DOHH2 (cell line): ENCODE measurements at regions not wholly inside any gene's neighbourhood (a gene's known extent, or its start where the extent isn't known, plus 50 kb on each side); places are given as distances from the start of the nearest gene placed in this dataset.

Experiments used
- H3F3A ChIP-seq: fragments of 200-600 bp; sonication (generic), shearing (Covaris generic); 2 replicates; pipeline ENCODE4 v1.6.0; 2016; ENCODE audit warnings: antibody characterized with exemption, mild to moderate bottlenecking; ENCODE audit not compliant: control insufficient read depth, insufficient read depth
- H3K27ac ChIP-seq: fragments of 200-600 bp; sonication (generic); 2 replicates; pipeline ENCODE4 v1.5.1; 2014; ENCODE audit warnings: low read depth, mild to moderate bottlenecking, low read length, moderate library complexity
- H3K27me3 ChIP-seq: fragments of 200-600 bp; sonication (generic); 2 replicates; pipeline ENCODE4 v1.6.1; 2014; ENCODE audit warnings: mild to moderate bottlenecking, low read length, mixed read lengths; ENCODE audit not compliant: control insufficient read depth
- H3K36me3 ChIP-seq: fragments of 200-600 bp; sonication (generic); 2 replicates; pipeline ENCODE4 v1.6.1; 2014; ENCODE audit warnings: mild to moderate bottlenecking, low read length, moderate library complexity, mixed read lengths; ENCODE audit not compliant: control insufficient read depth
- H3K4me1 ChIP-seq: fragments of 200-600 bp; sonication (generic); 2 replicates; pipeline ENCODE4 v1.6.1; 2014; ENCODE audit warnings: mild to moderate bottlenecking, low read length, mixed read lengths; ENCODE audit not compliant: control insufficient read depth
- H3K4me2 ChIP-seq: fragments of 200-600 bp; sonication (generic); 2 replicates; pipeline ENCODE4 v1.6.0; 2014; ENCODE audit warnings: mild to moderate bottlenecking, low read length, moderate library complexity
- H3K4me3 ChIP-seq: fragments of 200-600 bp; sonication (generic); 2 replicates; pipeline ENCODE4 v1.5.1; 2014; ENCODE audit warnings: mild to moderate bottlenecking, low read length, mixed read lengths
- H3K79me2 ChIP-seq: fragments of 200-600 bp; sonication (generic); 2 replicates; pipeline ENCODE4 v1.6.1; 2014; ENCODE audit warnings: mild to moderate bottlenecking, low read length, mixed read lengths; ENCODE audit not compliant: control insufficient read depth
- H3K9me2 ChIP-seq: fragments of 200-600 bp; sonication (generic); replicated peaks from 2 replicates; pipeline ENCODE4 v1.6.1; 2014; ENCODE audit warnings: mild to moderate bottlenecking, low read length, mixed read lengths; ENCODE audit not compliant: control insufficient read depth
- H3K9me3 ChIP-seq: fragments of 200-600 bp; sonication (generic); 2 replicates; pipeline ENCODE4 v1.6.1; 2014; ENCODE audit warnings: antibody characterized with exemption, low read length, mixed read lengths; ENCODE audit not compliant: control insufficient read depth, insufficient read depth
- H4K20me1 ChIP-seq: fragments of 200-600 bp; sonication (generic); 2 replicates; pipeline ENCODE4 v1.6.0; 2014; ENCODE audit warnings: low read depth, mild to moderate bottlenecking, antibody characterized with exemption, low read length, moderate library complexity; ENCODE audit not compliant: control insufficient read depth, insufficient read depth
- EZH2phosphoT487 ChIP-seq: fragments of 200-600 bp; sonication (generic); IDR thresholded peaks from 2 replicates; pipeline ENCODE4 v1.6.1; 2017; ENCODE audit warnings: borderline replicate concordance, mild to moderate bottlenecking, antibody characterized with exemption, low read length, moderate library complexity, mixed read lengths
- TF ChIP-seq, protein P1 (sequence below): fragments of 200-600 bp; sonication (generic); IDR thresholded peaks from one replicate; pipeline ENCODE4 v1.5.1; 2014; ENCODE audit warnings: antibody characterized with exemption, mild to moderate bottlenecking, low read depth, low read length; ENCODE audit not compliant: poor library complexity, severe bottlenecking

DNA sequence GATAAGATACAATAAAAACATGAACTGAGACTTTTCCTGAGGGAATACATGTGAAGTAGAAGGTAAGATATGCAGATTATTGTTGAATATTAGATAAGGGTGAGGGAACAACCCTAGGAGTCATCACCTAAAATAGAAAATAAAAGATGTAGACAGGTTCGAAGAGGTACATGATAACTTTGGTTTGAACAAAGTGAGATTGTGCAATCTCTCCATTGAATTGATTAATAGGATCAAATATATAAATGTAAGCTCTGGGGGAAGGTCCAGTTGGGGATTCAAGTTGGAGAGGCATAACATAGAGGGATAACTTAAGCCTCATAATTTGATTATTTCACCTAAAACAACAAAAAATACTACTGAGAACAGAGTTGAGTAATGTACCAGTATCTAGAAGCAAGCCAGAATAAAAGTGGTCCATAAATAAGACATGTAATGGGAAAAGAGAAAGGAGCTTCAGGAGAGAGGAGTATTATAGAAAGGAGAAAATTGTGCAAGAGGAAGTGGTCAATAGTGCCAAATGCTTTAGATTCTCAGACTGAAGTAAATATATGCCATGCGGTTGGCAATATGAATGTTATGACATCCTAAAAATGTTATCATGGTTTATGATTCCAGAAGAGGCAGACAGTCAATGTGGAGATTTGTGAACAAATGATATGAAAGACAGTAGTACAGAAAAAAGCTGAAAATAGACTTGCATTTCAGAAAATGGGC lies 282.3 kb upstream of the CHRM2 start:
- no peaks in the 10 kb centered on the region for H3K36me3 ChIP-seq
- H3K9me3 ChIP-seq, result no peaks in the 10 kb centered on the region
- no peaks in the 10 kb centered on the region for H4K20me1 ChIP-seq
- H3K27ac ChIP-seq, result no peak overlapping the region
- H3K9me2 ChIP-seq, result no peaks in the 10 kb centered on the region; the same call in 1 of the 2 replicates
- no peak overlapping the region for H3K4me3 ChIP-seq
- no peaks in the 10 kb centered on the region for H3K27me3 ChIP-seq
- H3K79me2 ChIP-seq, result no peaks in the 10 kb centered on the region
- H3F3A ChIP-seq, result 0 out of 2 replicates have a peak, but pooled peaks cover 2% of the 10 kb centered on the region
- no peaks in the 10 kb centered on the region for H3K4me1 ChIP-seq
- TF ChIP-seq, protein P1, sequence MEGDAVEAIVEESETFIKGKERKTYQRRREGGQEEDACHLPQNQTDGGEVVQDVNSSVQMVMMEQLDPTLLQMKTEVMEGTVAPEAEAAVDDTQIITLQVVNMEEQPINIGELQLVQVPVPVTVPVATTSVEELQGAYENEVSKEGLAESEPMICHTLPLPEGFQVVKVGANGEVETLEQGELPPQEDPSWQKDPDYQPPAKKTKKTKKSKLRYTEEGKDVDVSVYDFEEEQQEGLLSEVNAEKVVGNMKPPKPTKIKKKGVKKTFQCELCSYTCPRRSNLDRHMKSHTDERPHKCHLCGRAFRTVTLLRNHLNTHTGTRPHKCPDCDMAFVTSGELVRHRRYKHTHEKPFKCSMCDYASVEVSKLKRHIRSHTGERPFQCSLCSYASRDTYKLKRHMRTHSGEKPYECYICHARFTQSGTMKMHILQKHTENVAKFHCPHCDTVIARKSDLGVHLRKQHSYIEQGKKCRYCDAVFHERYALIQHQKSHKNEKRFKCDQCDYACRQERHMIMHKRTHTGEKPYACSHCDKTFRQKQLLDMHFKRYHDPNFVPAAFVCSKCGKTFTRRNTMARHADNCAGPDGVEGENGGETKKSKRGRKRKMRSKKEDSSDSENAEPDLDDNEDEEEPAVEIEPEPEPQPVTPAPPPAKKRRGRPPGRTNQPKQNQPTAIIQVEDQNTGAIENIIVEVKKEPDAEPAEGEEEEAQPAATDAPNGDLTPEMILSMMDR, result no peak
- TF ChIP-seq EZH2phosphoT487, result no peak
- no peak overlapping the region for H3K4me2 ChIP-seq

DNA sequence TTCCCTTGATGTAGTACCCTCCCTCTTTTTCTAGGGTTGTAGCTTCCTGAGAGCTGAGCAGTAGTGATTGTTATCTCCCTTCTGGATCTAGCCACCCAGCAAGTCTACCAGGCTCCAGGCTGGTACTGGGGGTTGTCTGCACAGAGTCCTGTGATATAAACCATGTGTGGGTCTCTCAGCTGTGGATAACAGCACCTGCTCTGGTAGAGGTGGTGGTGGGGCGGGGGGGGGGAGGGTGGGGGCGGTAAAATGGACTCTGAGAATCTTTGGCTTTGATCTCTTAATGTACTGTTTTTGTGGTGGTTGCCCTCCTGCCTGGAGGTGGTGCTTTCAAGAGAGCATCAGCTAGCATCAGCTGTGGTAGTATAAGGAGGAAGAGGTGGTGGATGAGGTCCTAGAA lies 302.0 kb upstream of the CHRM2 start:
- no peaks in the 10 kb centered on the region for H3K9me3 ChIP-seq
- no peaks in the 10 kb centered on the region for H3F3A ChIP-seq
- no peaks in the 10 kb centered on the region for H3K4me1 ChIP-seq
- TF ChIP-seq, protein P1, result no peak
- no peak for TF ChIP-seq EZH2phosphoT487
- H3K4me3 ChIP-seq, result no peak overlapping the region
- H3K27me3 ChIP-seq, result no peaks in the 10 kb centered on the region
- no peak overlapping the region for H3K4me2 ChIP-seq
- no peaks in the 10 kb centered on the region for H3K79me2 ChIP-seq
- H3K9me2 ChIP-seq, result no peaks in the 10 kb centered on the region
- no peaks in the 10 kb centered on the region for H4K20me1 ChIP-seq
- no peak overlapping the region for H3K27ac ChIP-seq
- no peaks in the 10 kb centered on the region for H3K36me3 ChIP-seq

GRCh38 chr7:136555933-136556332 lies 312.5 kb upstream of the CHRM2 start:
- H4K20me1 ChIP-seq, result no peaks in the 10 kb centered on the region
- H3K9me2 ChIP-seq, result no peaks in the 10 kb centered on the region
- 0 out of 2 replicates have a peak, but pooled peaks cover 5% of the 10 kb centered on the region for H3K9me3 ChIP-seq
- H3K4me2 ChIP-seq, result no peak overlapping the region
- H3K27me3 ChIP-seq, result no peaks in the 10 kb centered on the region
- H3K27ac ChIP-seq, result no peak overlapping the region
- TF ChIP-seq EZH2phosphoT487, result no peak
- TF ChIP-seq, protein P1, result no peak
- no peaks in the 10 kb centered on the region for H3F3A ChIP-seq
- no peaks in the 10 kb centered on the region for H3K79me2 ChIP-seq
- no peaks in the 10 kb centered on the region for H3K4me1 ChIP-seq
- H3K36me3 ChIP-seq, result no peaks in the 10 kb centered on the region
- H3K4me3 ChIP-seq, result no peak overlapping the region
